GM21360 (cell line): ENCODE measurements at regions not wholly inside any gene's neighbourhood (a gene's known extent, or its start where the extent isn't known, plus 50 kb on each side); places are given as distances from the start of the nearest gene placed in this dataset.

Experiments
- ATAC-seq: cut with Tn5 transposase; IDR thresholded peaks from one replicate; pipeline ENCODE4 v1.9.1; 2021; ENCODE audit warnings: mild to moderate bottlenecking, moderate library complexity; ENCODE audit not compliant: unreplicated experiment

- ATAC-seq: no peak
Observed at GRCh38 chr11:27287205-27287604, 75.8 kb downstream of the CCDC34 start.

GRCh38 chr11:27285761-27286160, 77.3 kb downstream of the CCDC34 start:
- ATAC-seq: no peak

DNA sequence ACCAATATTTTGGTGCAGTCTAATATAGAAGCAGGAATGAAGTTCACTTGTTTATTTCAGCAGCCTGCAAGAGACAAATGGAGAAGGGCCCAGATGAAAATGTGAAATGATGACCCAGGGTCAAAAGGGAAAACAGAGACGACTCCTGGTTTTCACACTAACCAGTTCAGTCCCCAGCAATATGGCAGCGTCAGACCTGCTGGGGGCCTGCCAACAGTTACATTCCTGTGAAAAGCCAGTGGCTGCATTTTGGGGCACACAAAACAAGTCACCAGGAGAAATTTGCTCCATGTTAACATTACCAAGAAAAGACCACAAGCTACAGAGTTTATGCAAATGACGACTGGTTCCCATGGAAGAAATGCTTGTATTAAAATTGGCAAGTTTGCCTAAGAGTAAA, 80.2 kb downstream of the CCDC34 start:
- no peak for ATAC-seq

DNA sequence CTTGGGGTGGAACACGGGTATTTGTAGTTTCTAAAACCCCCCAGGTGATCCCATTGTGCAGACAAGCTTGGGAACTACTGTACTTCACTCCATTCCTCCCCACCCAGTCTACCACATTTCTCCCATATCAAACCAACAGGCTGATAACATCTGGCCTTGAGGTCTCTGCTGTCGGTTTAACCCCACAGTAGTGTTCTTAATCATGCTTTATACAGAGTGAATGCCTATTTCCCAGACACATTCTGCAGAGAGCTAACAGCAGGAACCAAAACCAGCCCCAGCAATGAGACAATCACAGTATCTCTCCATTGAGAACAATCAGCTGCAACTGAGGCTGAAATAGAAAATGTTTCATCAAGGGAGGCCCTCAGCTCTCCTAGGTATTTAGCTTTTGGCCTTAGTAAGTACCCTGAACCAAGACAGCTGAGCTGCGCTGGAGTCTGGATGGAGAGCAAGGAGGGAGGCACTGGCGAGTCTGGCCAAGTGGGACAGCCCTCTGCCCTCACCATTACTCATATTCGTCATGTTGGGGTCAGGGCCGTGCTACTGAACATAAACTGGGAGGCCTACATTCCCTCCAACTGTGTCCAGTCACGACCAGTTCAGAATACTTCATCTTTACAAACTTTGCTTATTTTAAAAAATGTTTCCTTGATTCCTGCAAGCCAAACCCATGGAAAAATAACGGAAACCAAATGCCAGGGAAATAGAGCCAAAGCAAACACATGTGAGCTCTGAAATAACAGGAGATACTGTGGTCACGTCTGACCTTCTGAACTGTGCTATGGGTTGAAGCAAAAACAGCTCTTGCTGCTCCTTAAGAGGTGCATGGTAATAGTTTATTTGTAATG, 81.0 kb downstream of the CCDC34 start:
- ATAC-seq: no peak

- ATAC-seq: no peak
Observed at GRCh38 chr11:27281276-27281675, 81.7 kb downstream of the CCDC34 start.

- ATAC-seq: no peak
Observed at GRCh38 chr11:27280140-27280539, 82.9 kb downstream of the CCDC34 start.

- ATAC-seq: no peak
Observed at GRCh38 chr11:27279460-27279859, 83.6 kb downstream of the CCDC34 start.

DNA sequence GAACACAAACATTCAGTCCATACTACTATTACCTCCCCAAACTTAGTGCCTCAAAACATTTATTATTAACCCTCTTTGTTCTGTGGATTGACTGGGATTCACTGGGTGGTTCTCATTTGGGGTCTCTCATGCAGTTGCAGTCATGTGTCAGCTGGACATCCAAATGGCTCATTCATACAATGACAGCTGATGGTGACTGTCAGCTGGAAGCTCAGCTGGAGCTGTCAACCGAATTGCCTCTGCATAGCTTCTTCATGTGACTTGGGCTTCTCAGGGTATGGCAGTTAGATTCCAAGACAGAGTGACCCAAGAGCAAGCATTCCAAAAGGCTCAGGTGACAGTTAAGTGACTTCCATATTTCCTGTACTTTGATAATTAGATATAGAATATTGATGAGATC, 85.2 kb downstream of the CCDC34 start:
- no peak for ATAC-seq

DNA sequence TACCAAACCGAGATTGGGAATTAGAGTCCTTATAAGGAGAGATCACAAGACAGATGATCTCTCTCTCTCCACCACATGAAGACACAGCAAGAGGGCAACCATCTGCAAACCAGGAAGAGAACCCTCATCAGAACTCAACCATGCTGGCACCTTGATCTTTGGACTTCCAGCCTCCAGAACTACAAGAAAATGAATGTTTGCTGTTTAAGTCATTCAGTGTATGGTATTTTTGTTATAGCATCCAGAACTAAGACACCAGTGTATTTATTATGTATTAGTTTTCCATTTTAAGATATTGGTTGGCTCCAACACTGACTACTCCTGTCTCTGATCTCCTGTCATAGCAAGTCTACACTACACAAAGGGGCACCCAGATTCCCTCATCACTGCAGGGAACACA, 86.9 kb downstream of the CCDC34 start:
- no peak for ATAC-seq

GRCh38 chr11:27274854-27275395, 88.1 kb downstream of the CCDC34 start:
- ATAC-seq: no peak

GRCh38 chr11:27266125-27266524, 96.9 kb downstream of the CCDC34 start:
- ATAC-seq: no peak

DNA sequence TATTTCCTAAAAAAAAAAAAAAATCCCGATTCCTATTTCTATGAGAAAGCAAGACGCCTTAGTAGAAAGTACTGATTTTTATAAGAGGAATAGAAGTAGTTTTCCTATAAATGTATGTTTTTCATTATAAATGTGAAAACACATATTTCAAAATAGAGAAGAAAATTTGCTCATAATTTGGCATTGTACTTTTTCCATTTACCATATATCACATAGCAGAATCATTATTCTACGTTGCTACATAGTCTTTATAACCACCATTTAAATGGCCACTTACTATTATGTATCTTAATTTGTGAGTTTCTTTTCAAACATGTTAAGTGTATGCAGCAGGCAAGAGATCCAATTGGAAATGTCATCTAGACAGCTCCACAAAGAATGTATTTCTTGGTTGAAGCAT, 99.0 kb downstream of the CCDC34 start:
- no peak for ATAC-seq

DNA sequence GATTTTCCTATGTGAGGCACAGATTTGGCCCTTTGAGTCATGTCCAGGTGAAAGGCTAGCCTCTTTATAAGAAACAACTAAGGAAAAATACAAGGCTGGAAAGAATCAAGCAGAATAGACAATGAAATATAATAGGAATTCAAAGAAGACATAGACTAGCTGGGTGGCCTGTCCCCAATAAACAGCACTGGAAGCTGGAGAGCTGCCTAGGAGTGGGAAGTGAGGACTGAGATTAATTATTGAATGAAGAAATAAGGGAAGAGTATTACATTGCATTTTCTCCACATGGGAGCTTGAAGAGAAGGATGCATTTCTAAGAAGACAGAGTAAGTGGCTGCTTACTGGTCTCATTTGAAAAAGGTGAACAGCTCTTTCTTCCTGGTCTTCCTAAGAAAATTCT, 100.0 kb downstream of the CCDC34 start:
- ATAC-seq: no peak

- ATAC-seq: no peak
Observed at GRCh38 chr11:27255447-27255828, 107.6 kb downstream of the CCDC34 start.

GRCh38 chr11:27254744-27255446, 108.1 kb downstream of the CCDC34 start:
- ATAC-seq: no peak

- ATAC-seq: no peak
Observed at GRCh38 chr11:27253224-27253623, 109.8 kb downstream of the CCDC34 start.

GRCh38 chr11:27250867-27251665, 111.9 kb downstream of the CCDC34 start:
- no peak for ATAC-seq

- ATAC-seq: no peak
Observed at GRCh38 chr11:27248576-27249509, 114.2 kb downstream of the CCDC34 start.

- ATAC-seq: no peak
Observed at GRCh38 chr11:27247660-27248059, 115.4 kb downstream of the CCDC34 start.

DNA sequence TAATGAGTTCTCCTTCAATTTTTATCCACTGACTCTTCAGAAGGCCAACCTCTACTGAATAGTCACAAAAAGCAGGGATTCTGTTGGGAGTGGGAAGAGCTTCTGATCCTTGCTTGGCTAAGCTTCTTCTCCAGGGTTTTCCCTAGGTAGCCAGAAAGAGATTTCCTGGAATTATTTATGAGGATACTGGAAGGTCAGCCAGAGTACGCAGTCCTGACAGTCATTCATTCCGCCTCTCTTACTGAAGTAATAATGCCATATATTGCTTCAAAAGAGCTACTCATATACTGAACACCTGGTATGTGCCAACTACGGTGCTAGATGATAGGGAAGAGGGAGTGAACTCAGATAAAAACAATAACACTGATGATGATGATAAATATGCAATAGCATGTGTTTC, 116.1 kb downstream of the CCDC34 start:
- no peak for ATAC-seq
